PC-3 (cell line): ENCODE measurements at regions not wholly inside any gene's neighbourhood (a gene's known extent, or its start where the extent isn't known, plus 50 kb on each side); places are given as distances from the start of the nearest gene placed in this dataset.

Experiments
- ATAC-seq: fragments of 200-7000 bp; cut with Tn5 transposase; 2 replicates; pipeline ENCODE4 v1.9.1; 2020; ENCODE audit warnings: mild to moderate bottlenecking, moderate library complexity
- BruUV-seq: library from RNA; stranded (reverse); fragments of 400-500 nt; replicated peaks from 2 replicates; lab custom pipeline; 2021; lab: Mats Ljungman, UMichigan
- CTCF ChIA-PET: fragments of 300-600 bp; sonication (Branson Sonifier 250); formaldehyde crosslinking; loops from one replicate; lab custom pipeline; 2022; ENCODE audit warnings: antibody characterized with exemption; lab: Charles Lee
- POLR2A ChIA-PET: fragments of 300-600 bp; sonication (Branson Sonifier 250); formaldehyde crosslinking; loops from one replicate; lab custom pipeline; 2022; ENCODE audit warnings: antibody characterized with exemption; ENCODE audit not compliant: unreplicated experiment; lab: Charles Lee
- DNase-seq: peaks from one replicate; pipeline ENCODE4 v3.0.0-alpha.2; 2015
- H2AFZ ChIP-seq: fragments of 300-600 bp; sonication (generic); 2 replicates; pipeline ENCODE4 v1.6.0; 2016; ENCODE audit warnings: antibody characterized with exemption, low read length
- H3F3A ChIP-seq: fragments of 300-600 bp; sonication (generic); one replicate; pipeline ENCODE4 v1.6.0; 2017; ENCODE audit warnings: antibody characterized with exemption, low read length, control low read depth, mild to moderate bottlenecking; ENCODE audit not compliant: unreplicated experiment
- H3K27ac ChIP-seq: fragments of 300-600 bp; sonication (generic); 2 replicates; pipeline ENCODE4 v1.5.1; 2016; ENCODE audit warnings: mild to moderate bottlenecking, low read length
- H3K27me3 ChIP-seq: fragments of 300-600 bp; sonication (generic); 2 replicates; pipeline ENCODE4 v1.6.1; 2016; ENCODE audit warnings: low read length, mixed read lengths
- H3K36me3 ChIP-seq: fragments of 300-600 bp; sonication (generic); 2 replicates; pipeline ENCODE4 v1.6.1; 2016; ENCODE audit warnings: low read depth, mixed run types, low read length, mixed read lengths
- H3K4me1 ChIP-seq: fragments of 300-600 bp; sonication (generic); 2 replicates; pipeline ENCODE4 v1.5.1; 2016; ENCODE audit warnings: low read length; ENCODE audit not compliant: insufficient read depth
- H3K4me2 ChIP-seq: fragments of 300-600 bp; sonication (generic); 2 replicates; pipeline ENCODE4 v1.6.0; 2016; ENCODE audit warnings: low read length
- H3K4me3 ChIP-seq: fragments of 300-600 bp; sonication (generic); 2 replicates; pipeline ENCODE4 v1.5.1; 2016; ENCODE audit warnings: mild to moderate bottlenecking, low read length, mixed read lengths
- H3K79me2 ChIP-seq: fragments of 300-600 bp; sonication (generic); 2 replicates; pipeline ENCODE4 v1.6.1; 2017; ENCODE audit warnings: low read length, mixed read lengths
- H3K9ac ChIP-seq: fragments of 300-600 bp; sonication (generic); 2 replicates; pipeline ENCODE4 v1.6.0; 2016; ENCODE audit warnings: mild to moderate bottlenecking, low read length
- H3K9me2 ChIP-seq: fragments of 300-600 bp; sonication (generic); replicated peaks from 2 replicates; pipeline ENCODE4 v1.6.1; 2016; ENCODE audit warnings: mixed run types, low read length, mixed read lengths
- H3K9me3 ChIP-seq: fragments of 300-600 bp; sonication (generic); 2 replicates; pipeline ENCODE4 v1.6.1; 2016; ENCODE audit warnings: low read length, mixed read lengths
- H4K20me1 ChIP-seq: fragments of 300-600 bp; sonication (generic); 2 replicates; pipeline ENCODE4 v1.6.1; 2016; ENCODE audit warnings: low read length, mixed read lengths
- CTCF ChIP-seq: fragments of 300-600 bp; sonication (generic); conservative IDR thresholded peaks from 2 replicates; pipeline ENCODE4 v1.5.1; 2017; ENCODE audit warnings: antibody characterized with exemption, low read depth, mild to moderate bottlenecking, low read length
- EZH2 ChIP-seq: fragments of 300-600 bp; sonication (generic); IDR thresholded peaks from one replicate; pipeline ENCODE4 v1.6.1; 2017; ENCODE audit warnings: antibody characterized with exemption, mild to moderate bottlenecking, low read length; ENCODE audit not compliant: unreplicated experiment
- EZH2phosphoT487 ChIP-seq: fragments of 300-600 bp; sonication (generic); IDR thresholded peaks from 2 replicates; pipeline ENCODE4 v1.6.1; 2018; ENCODE audit warnings: mild to moderate bottlenecking, antibody characterized with exemption, low read length, borderline replicate concordance
- intact Hi-C: fragments of 100-400 bp; cut with micrococcal nuclease; formaldehyde crosslinking; loops from 2 replicates; pipeline ENCODE4 v1.9.0; 2023

DNA sequence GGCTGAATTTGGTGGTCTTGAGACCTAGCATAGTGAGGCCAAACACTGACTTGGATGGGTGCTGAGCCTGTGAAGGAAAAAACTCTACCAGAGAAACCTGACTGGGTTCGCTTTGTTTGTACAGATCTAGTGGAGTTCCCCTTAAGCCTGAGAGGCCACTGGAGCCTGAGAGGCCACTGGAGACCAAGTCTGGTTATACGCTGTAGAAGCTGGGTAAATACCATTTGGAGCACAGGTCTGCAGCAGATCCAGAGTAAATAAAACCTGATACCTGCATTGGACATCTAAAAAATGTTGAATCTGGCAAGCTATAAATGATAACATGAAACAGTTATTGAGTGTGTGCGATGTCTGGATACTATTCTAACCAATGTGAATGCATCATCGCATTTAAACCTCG lies 104.3 kb upstream of the IGSF1 start:
- H3K9ac ChIP-seq = no peak overlapping the region
- no peaks in the 10 kb centered on the region for H3K9me2 ChIP-seq
- no peaks in the 10 kb centered on the region for H3K36me3 ChIP-seq
- POLR2A ChIA-PET = no interaction called here
- no peak overlapping the region for H3K27ac ChIP-seq
- no peaks in the 10 kb centered on the region for H3F3A ChIP-seq
- TF ChIP-seq CTCF = no peak
- TF ChIP-seq EZH2phosphoT487 = no peak
- no peak for TF ChIP-seq EZH2
- no peaks in the 10 kb centered on the region for H4K20me1 ChIP-seq
- no peak overlapping the region for H3K4me3 ChIP-seq
- DNase-seq = no peak
- no peak for ATAC-seq
- BruUV-seq = no TSS peak
- CTCF ChIA-PET = no interaction called here
- intact Hi-C loops = no loop called here
- no peak overlapping the region for H2AFZ ChIP-seq
- no peaks in the 10 kb centered on the region for H3K79me2 ChIP-seq
- H3K4me1 ChIP-seq = no peaks in the 10 kb centered on the region
- no peaks in the 10 kb centered on the region for H3K27me3 ChIP-seq
- H3K4me2 ChIP-seq = no peak overlapping the region
- no peaks in the 10 kb centered on the region for H3K9me3 ChIP-seq

DNA sequence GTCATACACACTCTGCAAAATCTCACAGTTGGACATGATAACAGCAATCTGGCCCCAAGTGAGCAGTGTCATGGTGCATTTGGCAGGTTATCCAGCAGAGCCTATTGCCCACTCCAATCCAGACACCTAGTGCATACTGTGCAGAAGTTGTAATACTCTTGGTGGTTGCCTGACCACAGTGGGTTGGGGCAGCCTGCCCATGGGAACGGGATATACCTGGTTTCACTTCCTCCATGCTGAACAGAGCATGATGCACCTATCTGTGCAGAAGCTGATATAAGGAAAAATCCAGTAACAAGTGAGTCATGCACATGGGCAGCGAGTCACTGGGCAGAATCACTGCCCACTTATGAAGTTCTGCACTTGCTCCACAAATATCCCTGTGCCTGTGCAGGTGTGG lies 105.3 kb upstream of the IGSF1 start:
- CTCF ChIA-PET = no interaction called here
- no peak for ATAC-seq
- Histone ChIP-seq H3K79me2 (no peaks in the 10 kb centered on the region), H3K9me3 (no peaks in the 10 kb centered on the region), H3K4me3 (no peak overlapping the region), H2AFZ (no peak overlapping the region), H3K9me2 (no peaks in the 10 kb centered on the region), H3K27me3 (no peaks in the 10 kb centered on the region), H3K9ac (no peak overlapping the region), H3K4me2 (no peak overlapping the region), H3F3A (no peaks in the 10 kb centered on the region), H3K4me1 (no peaks in the 10 kb centered on the region), H3K27ac (no peak overlapping the region), H3K36me3 (no peaks in the 10 kb centered on the region), H4K20me1 (no peaks in the 10 kb centered on the region)
- intact Hi-C loops = no loop called here
- POLR2A ChIA-PET = no interaction called here
- TF ChIP-seq EZH2 (no peak), CTCF (no peak), EZH2phosphoT487 (no peak)
- no peak for DNase-seq
- BruUV-seq = no TSS peak

GRCh38 chrX:131397891-131398290 lies 108.8 kb upstream of the IGSF1 start:
- intact Hi-C loops = no loop called here
- Histone ChIP-seq H3K36me3 (no peaks in the 10 kb centered on the region), H3K9ac (no peak overlapping the region), H3K27ac (no peak overlapping the region), H4K20me1 (no peaks in the 10 kb centered on the region), H3F3A (no peaks in the 10 kb centered on the region), H3K9me3 (no peaks in the 10 kb centered on the region), H2AFZ (no peak overlapping the region), H3K27me3 (no peaks in the 10 kb centered on the region), H3K4me1 (no peaks in the 10 kb centered on the region), H3K9me2 (no peaks in the 10 kb centered on the region), H3K79me2 (no peaks in the 10 kb centered on the region), H3K4me2 (no peak overlapping the region), H3K4me3 (no peak overlapping the region)
- BruUV-seq = no TSS peak
- no peak for TF ChIP-seq CTCF
- no peak for TF ChIP-seq EZH2
- TF ChIP-seq EZH2phosphoT487 = no peak
- ChIA-PET POLR2A (no interaction called here), CTCF (no interaction called here)
- ATAC-seq (no peak), DNase-seq (no peak)
